OCI-LY7 (cell line): ENCODE measurements at regions not wholly inside any gene's neighbourhood (a gene's known extent, or its start where the extent isn't known, plus 50 kb on each side); places are given as distances from the start of the nearest gene placed in this dataset.

Source experiments
- EZH2phosphoT487 ChIP-seq: fragments of 200-600 bp; sonication (generic); IDR thresholded peaks from 2 replicates; pipeline ENCODE4 v1.6.1; 2018; ENCODE audit warnings: low read depth, borderline replicate concordance, mild to moderate bottlenecking, mixed run types, antibody characterized with exemption, low read length, moderate library complexity, mixed read lengths
- TF ChIP-seq, protein P1 (sequence below): fragments of 200-600 bp; sonication (generic); conservative IDR thresholded peaks from 2 replicates; pipeline ENCODE4 v1.5.1; 2014; ENCODE audit warnings: mild to moderate bottlenecking, antibody characterized with exemption, low read length, moderate library complexity, mixed read lengths

GRCh38 chr12:68460236-68460635 lies 128.1 kb upstream of the MDM1 start:
- TF ChIP-seq, protein P1, sequence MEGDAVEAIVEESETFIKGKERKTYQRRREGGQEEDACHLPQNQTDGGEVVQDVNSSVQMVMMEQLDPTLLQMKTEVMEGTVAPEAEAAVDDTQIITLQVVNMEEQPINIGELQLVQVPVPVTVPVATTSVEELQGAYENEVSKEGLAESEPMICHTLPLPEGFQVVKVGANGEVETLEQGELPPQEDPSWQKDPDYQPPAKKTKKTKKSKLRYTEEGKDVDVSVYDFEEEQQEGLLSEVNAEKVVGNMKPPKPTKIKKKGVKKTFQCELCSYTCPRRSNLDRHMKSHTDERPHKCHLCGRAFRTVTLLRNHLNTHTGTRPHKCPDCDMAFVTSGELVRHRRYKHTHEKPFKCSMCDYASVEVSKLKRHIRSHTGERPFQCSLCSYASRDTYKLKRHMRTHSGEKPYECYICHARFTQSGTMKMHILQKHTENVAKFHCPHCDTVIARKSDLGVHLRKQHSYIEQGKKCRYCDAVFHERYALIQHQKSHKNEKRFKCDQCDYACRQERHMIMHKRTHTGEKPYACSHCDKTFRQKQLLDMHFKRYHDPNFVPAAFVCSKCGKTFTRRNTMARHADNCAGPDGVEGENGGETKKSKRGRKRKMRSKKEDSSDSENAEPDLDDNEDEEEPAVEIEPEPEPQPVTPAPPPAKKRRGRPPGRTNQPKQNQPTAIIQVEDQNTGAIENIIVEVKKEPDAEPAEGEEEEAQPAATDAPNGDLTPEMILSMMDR: no peak
- TF ChIP-seq EZH2phosphoT487: no peak
